SK-N-SH treated with all-trans-retinoic acid at 6 μM for 48 hours (cell line): ENCODE measurements at regions not wholly inside any gene's neighbourhood (a gene's known extent, or its start where the extent isn't known, plus 50 kb on each side); places are given as distances from the start of the nearest gene placed in this dataset.

Experiments used
- ARNTL ChIP-seq: fragments of 450-650 bp; formaldehyde crosslinking; IDR thresholded peaks from 2 replicates; pipeline ENCODE4 v1.5.0; 2020; ENCODE audit warnings: low read depth, mild to moderate bottlenecking, moderate library complexity, borderline replicate concordance
- CREB5 ChIP-seq: fragments of 250-450 bp; sonication (Bioruptor Pico); IDR thresholded peaks from 2 replicates; pipeline ENCODE4 v1.5.1; 2020; ENCODE audit warnings: low read depth, mild to moderate bottlenecking, moderate library complexity
- ESRRG ChIP-seq: fragments of 250-450 bp; sonication (Bioruptor Pico); IDR thresholded peaks from 2 replicates; pipeline ENCODE4 v1.6.1; 2021; ENCODE audit warnings: mild to moderate bottlenecking
- PATZ1 ChIP-seq: fragments of 250-450 bp; sonication (Bioruptor Pico); IDR thresholded peaks from 2 replicates; pipeline ENCODE4 v1.8.0; 2020; ENCODE audit warnings: mild to moderate bottlenecking, moderate library complexity, borderline replicate concordance
- POU6F1 ChIP-seq: fragments of 250-450 bp; sonication (Bioruptor Pico); IDR thresholded peaks from 2 replicates; pipeline ENCODE4 v1.8.0; 2021; ENCODE audit warnings: low read depth, mild to moderate bottlenecking, moderate library complexity, borderline replicate concordance
- PPARA ChIP-seq: fragments of 250-450 bp; sonication (Bioruptor Pico); IDR thresholded peaks from 2 replicates; pipeline ENCODE4 v1.5.0; 2020; ENCODE audit warnings: mild to moderate bottlenecking, borderline replicate concordance
- RARB ChIP-seq: fragments of 250-450 bp; sonication (Bioruptor Pico); IDR thresholded peaks from 2 replicates; pipeline ENCODE4 v1.8.0; 2021; ENCODE audit warnings: mild to moderate bottlenecking, moderate library complexity
- TCF4 ChIP-seq: fragments of 250-450 bp; sonication (Bioruptor Pico); IDR thresholded peaks from 2 replicates; pipeline ENCODE4 v1.8.0; 2021; ENCODE audit warnings: mild to moderate bottlenecking, moderate library complexity, borderline replicate concordance
- TSHZ2 ChIP-seq: fragments of 250-450 bp; sonication (Bioruptor Pico); IDR thresholded peaks from 2 replicates; pipeline ENCODE4 v1.5.0; 2020; ENCODE audit warnings: mild to moderate bottlenecking, moderate library complexity
- ZFP30 ChIP-seq: fragments of 450-650 bp; formaldehyde crosslinking; IDR thresholded peaks from 2 replicates; pipeline ENCODE4 v1.5.0; 2022; ENCODE audit warnings: mild to moderate bottlenecking, moderate library complexity
- ZNF70 ChIP-seq: fragments of 450-650 bp; formaldehyde crosslinking; IDR thresholded peaks from 2 replicates; pipeline ENCODE4 v1.5.0; 2020; ENCODE audit warnings: mild to moderate bottlenecking, moderate library complexity

- no peak for TF ChIP-seq PATZ1 (CRISPR knock-in tag)
- TF ChIP-seq ZNF70 = no peak
- no peak for TF ChIP-seq ZFP30 (CRISPR knock-in tag)
- no peak for TF ChIP-seq CREB5 (CRISPR knock-in tag)
- no peak for TF ChIP-seq PPARA (CRISPR knock-in tag)
- no peak for TF ChIP-seq TSHZ2 (CRISPR knock-in tag)
- TF ChIP-seq RARB (CRISPR knock-in tag) = no peak
- no peak for TF ChIP-seq ARNTL
- TF ChIP-seq ESRRG (CRISPR knock-in tag) = no peak
- TF ChIP-seq POU6F1 = no peak
- TF ChIP-seq TCF4 (CRISPR knock-in tag) = no peak
These were observed 338.9 kb upstream of the CFAP20DC start for GRCh38 chr3:59388555-59389270.
